Neural progenitor cell (in vitro differentiated cells): ENCODE measurements at regions not wholly inside any gene's neighbourhood (a gene's known extent, or its start where the extent isn't known, plus 50 kb on each side); places are given as distances from the start of the nearest gene placed in this dataset.

ENCODE experiments used
- DNase-seq: peaks from one replicate; pipeline ENCODE4 v3.0.0-alpha.2; 2016; ENCODE audit warnings: low spot score
- H2AFZ ChIP-seq: fragments of 200-600 bp; sonication (generic); replicated peaks from 2 replicates; pipeline ENCODE4 v1.6.1; 2016; ENCODE audit warnings: antibody characterized with exemption
- H3F3A ChIP-seq: fragments of 200-600 bp; sonication (generic); 2 replicates; pipeline ENCODE4 v1.6.1; 2016; ENCODE audit warnings: antibody characterized with exemption, low read depth
- H3K27ac ChIP-seq: fragments of 200-600 bp; sonication (generic); 2 replicates; pipeline ENCODE4 v1.5.1; 2016; ENCODE audit warnings: mild to moderate bottlenecking
- H3K27me3 ChIP-seq: fragments of 200-600 bp; sonication (generic); 2 replicates; pipeline ENCODE4 v1.6.1; 2016; ENCODE audit warnings: mild to moderate bottlenecking, moderate library complexity
- H3K36me3 ChIP-seq: fragments of 200-600 bp; sonication (generic); 2 replicates; pipeline ENCODE4 v1.5.1; 2016
- H3K4me1 ChIP-seq: fragments of 200-600 bp; sonication (generic); 2 replicates; pipeline ENCODE4 v1.6.1; 2016; ENCODE audit warnings: mixed run types
- H3K4me2 ChIP-seq: fragments of 200-600 bp; sonication (generic); 2 replicates; pipeline ENCODE4 v1.6.1; 2016
- H3K4me3 ChIP-seq: fragments of 200-600 bp; sonication (generic); 2 replicates; pipeline ENCODE4 v1.5.1; 2016
- H3K79me2 ChIP-seq: fragments of 200-600 bp; sonication (generic); 2 replicates; pipeline ENCODE4 v1.6.1; 2016; ENCODE audit warnings: low read depth
- H3K9ac ChIP-seq: fragments of 200-600 bp; sonication (generic); 2 replicates; pipeline ENCODE4 v1.6.1; 2016
- H3K9me3 ChIP-seq: fragments of 200-600 bp; sonication (generic); 2 replicates; pipeline ENCODE4 v1.5.1; 2016; ENCODE audit warnings: low read depth
- H4K20me1 ChIP-seq: fragments of 200-600 bp; sonication (generic); 2 replicates; pipeline ENCODE4 v1.6.1; 2016; ENCODE audit warnings: low read depth
- H3K27ac Mint-ChIP-seq: 3 replicates; pipeline ENCODE4 v1.8.0; 2021; ENCODE audit warnings: mixed read lengths
- H3K27me3 Mint-ChIP-seq: 2 replicates; pipeline ENCODE4 v1.8.0; 2022; ENCODE audit warnings: low read depth, mild to moderate bottlenecking, inconsistent platforms, moderate library complexity, mixed read lengths; ENCODE audit not compliant: insufficient read depth
- H3K36me3 Mint-ChIP-seq: 3 replicates; pipeline ENCODE4 v1.8.0; 2021; ENCODE audit warnings: mixed read lengths
- H3K4me1 Mint-ChIP-seq: 3 replicates; pipeline ENCODE4 v1.8.0; 2021; ENCODE audit warnings: mixed read lengths
- H3K4me3 Mint-ChIP-seq: 3 replicates; pipeline ENCODE4 v1.8.0; 2021; ENCODE audit warnings: mild to moderate bottlenecking, moderate library complexity, mixed read lengths
- H3K9me3 Mint-ChIP-seq: 3 replicates; pipeline ENCODE4 v1.8.0; 2020; ENCODE audit warnings: mixed read lengths
- EZH2 ChIP-seq: fragments of 200-600 bp; sonication (generic); IDR thresholded peaks from 2 replicates; pipeline ENCODE4 v1.6.1; 2017; ENCODE audit warnings: antibody characterized with exemption, mild to moderate bottlenecking, moderate library complexity
- EZH2phosphoT487 ChIP-seq: fragments of 200-600 bp; sonication (generic); IDR thresholded peaks from 2 replicates; pipeline ENCODE4 v1.6.1; 2017; ENCODE audit warnings: antibody characterized with exemption
- TF ChIP-seq, protein P1 (sequence below): fragments of 200-600 bp; sonication (generic); IDR thresholded peaks from 2 replicates; pipeline ENCODE4 v1.5.1; 2017; ENCODE audit warnings: antibody characterized with exemption, mild to moderate bottlenecking

DNA sequence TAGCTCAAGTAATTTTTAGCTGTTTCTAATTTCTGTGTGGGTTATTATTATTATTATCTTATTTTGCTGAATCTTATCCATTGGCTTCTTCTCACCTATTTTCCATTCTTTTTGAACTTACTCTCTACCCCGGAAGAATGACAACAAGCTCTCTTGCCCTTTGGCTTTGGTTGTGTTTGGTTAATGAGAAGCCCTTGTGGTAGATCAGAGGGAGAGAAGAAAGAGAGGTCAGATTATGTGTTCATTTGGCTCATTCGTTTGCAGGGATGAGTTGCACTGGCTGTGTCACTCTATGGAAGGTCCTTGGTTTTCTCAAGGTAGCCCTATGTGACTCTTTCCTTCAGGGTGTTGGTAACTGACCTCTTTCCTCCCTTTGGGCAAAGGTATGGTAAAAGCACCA lies 391.9 kb downstream of the LMO4 start:
- H3K4me2 ChIP-seq: no peak overlapping the region
- no peaks in the 10 kb centered on the region for H3K27me3 Mint-ChIP-seq
- H3K4me3 ChIP-seq: no peak overlapping the region
- H4K20me1 ChIP-seq: no peaks in the 10 kb centered on the region
- H3K27me3 ChIP-seq: no peaks in the 10 kb centered on the region
- H3K4me1 Mint-ChIP-seq: peaks cover 4% of the 10 kb centered on the region
- H3K27ac ChIP-seq: no peak overlapping the region
- no peaks in the 10 kb centered on the region for H3K9me3 Mint-ChIP-seq
- H3F3A ChIP-seq: no peaks in the 10 kb centered on the region
- no peaks in the 10 kb centered on the region for H3K36me3 ChIP-seq
- no peak for TF ChIP-seq EZH2
- TF ChIP-seq EZH2phosphoT487: no peak
- TF ChIP-seq, protein P1, sequence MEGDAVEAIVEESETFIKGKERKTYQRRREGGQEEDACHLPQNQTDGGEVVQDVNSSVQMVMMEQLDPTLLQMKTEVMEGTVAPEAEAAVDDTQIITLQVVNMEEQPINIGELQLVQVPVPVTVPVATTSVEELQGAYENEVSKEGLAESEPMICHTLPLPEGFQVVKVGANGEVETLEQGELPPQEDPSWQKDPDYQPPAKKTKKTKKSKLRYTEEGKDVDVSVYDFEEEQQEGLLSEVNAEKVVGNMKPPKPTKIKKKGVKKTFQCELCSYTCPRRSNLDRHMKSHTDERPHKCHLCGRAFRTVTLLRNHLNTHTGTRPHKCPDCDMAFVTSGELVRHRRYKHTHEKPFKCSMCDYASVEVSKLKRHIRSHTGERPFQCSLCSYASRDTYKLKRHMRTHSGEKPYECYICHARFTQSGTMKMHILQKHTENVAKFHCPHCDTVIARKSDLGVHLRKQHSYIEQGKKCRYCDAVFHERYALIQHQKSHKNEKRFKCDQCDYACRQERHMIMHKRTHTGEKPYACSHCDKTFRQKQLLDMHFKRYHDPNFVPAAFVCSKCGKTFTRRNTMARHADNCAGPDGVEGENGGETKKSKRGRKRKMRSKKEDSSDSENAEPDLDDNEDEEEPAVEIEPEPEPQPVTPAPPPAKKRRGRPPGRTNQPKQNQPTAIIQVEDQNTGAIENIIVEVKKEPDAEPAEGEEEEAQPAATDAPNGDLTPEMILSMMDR: no peak
- no peak overlapping the region for H3K4me3 Mint-ChIP-seq
- H3K9ac ChIP-seq: no peak overlapping the region
- no peaks in the 10 kb centered on the region for H3K36me3 Mint-ChIP-seq
- no peak for DNase-seq
- no peak overlapping the region for H3K27ac Mint-ChIP-seq
- no peak overlapping the region for H2AFZ ChIP-seq
- no peaks in the 10 kb centered on the region for H3K79me2 ChIP-seq
- H3K9me3 ChIP-seq: no peaks in the 10 kb centered on the region
- no peaks in the 10 kb centered on the region for H3K4me1 ChIP-seq

DNA sequence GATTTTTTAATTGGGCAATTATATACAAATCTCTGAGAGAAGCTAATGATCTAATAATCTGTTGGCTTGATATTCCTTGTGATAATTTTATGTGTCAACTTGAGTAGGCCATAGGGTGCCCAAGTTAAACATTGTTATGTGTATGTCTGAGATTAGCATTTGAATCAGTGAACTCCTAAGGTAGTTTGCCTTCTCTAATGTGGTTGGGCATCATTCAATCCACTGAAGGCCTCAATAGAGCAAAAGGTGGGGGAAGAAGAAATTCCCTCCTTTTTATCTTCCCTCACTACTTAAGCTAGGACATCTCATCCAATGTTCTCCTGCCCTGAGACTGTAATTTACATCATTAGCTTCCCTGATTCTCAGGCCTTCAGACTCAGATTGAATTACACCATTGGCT lies 394.5 kb downstream of the LMO4 start:
- no peaks in the 10 kb centered on the region for H3K4me1 Mint-ChIP-seq
- no peaks in the 10 kb centered on the region for H3F3A ChIP-seq
- no peaks in the 10 kb centered on the region for H3K36me3 Mint-ChIP-seq
- H3K36me3 ChIP-seq: no peaks in the 10 kb centered on the region
- H3K27me3 Mint-ChIP-seq: no peaks in the 10 kb centered on the region
- no peak overlapping the region for H3K4me3 ChIP-seq
- DNase-seq: no peak
- H3K79me2 ChIP-seq: no peaks in the 10 kb centered on the region
- H3K4me3 Mint-ChIP-seq: no peak overlapping the region
- no peak overlapping the region for H3K9ac ChIP-seq
- no peaks in the 10 kb centered on the region for H3K9me3 ChIP-seq
- H3K4me1 ChIP-seq: no peaks in the 10 kb centered on the region
- no peaks in the 10 kb centered on the region for H4K20me1 ChIP-seq
- no peak overlapping the region for H2AFZ ChIP-seq
- no peak overlapping the region for H3K4me2 ChIP-seq
- TF ChIP-seq, protein P1: no peak
- TF ChIP-seq EZH2 (no peak), EZH2phosphoT487 (no peak)
- H3K27ac ChIP-seq: no peak overlapping the region
- no peaks in the 10 kb centered on the region for H3K9me3 Mint-ChIP-seq
- H3K27ac Mint-ChIP-seq: no peak overlapping the region
- no peaks in the 10 kb centered on the region for H3K27me3 ChIP-seq

DNA sequence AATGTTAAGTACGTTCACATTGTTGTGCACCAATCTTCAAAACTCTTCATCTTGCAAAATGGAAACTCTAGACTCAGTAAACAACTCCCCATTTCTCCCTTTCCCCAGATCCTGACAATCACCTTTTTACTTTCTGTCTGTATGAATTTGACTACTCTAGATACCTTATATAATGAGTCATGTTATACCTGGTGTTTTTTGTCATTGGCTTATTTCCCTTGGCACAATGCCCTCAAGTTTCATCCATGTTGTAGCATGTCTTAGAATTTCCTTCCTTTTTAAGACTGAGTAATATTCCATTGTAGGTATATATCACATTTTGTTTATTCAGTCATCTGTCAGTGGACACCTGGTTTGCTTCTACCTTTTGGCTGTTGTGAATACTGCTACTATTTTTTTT lies 399.5 kb downstream of the LMO4 start:
- TF ChIP-seq, protein P1: no peak
- TF ChIP-seq EZH2 (no peak), EZH2phosphoT487 (no peak)
- no peak overlapping the region for H3K4me3 ChIP-seq
- H3K27ac ChIP-seq: no peak overlapping the region
- no peaks in the 10 kb centered on the region for H4K20me1 ChIP-seq
- no peak overlapping the region for H3K27ac Mint-ChIP-seq
- no peaks in the 10 kb centered on the region for H3K79me2 ChIP-seq
- H3F3A ChIP-seq: no peaks in the 10 kb centered on the region
- H3K27me3 ChIP-seq: no peaks in the 10 kb centered on the region
- no peaks in the 10 kb centered on the region for H3K27me3 Mint-ChIP-seq
- H3K4me1 Mint-ChIP-seq: no peaks in the 10 kb centered on the region
- no peaks in the 10 kb centered on the region for H3K4me1 ChIP-seq
- no peaks in the 10 kb centered on the region for H3K36me3 ChIP-seq
- no peak overlapping the region for H2AFZ ChIP-seq
- no peak overlapping the region for H3K4me2 ChIP-seq
- H3K4me3 Mint-ChIP-seq: no peak overlapping the region
- H3K9ac ChIP-seq: no peak overlapping the region
- no peaks in the 10 kb centered on the region for H3K9me3 Mint-ChIP-seq
- no peaks in the 10 kb centered on the region for H3K36me3 Mint-ChIP-seq
- no peaks in the 10 kb centered on the region for H3K9me3 ChIP-seq
- DNase-seq: no peak
